ENCODE measurements at regions not wholly inside any gene's neighbourhood (a gene's known extent, or its start where the extent isn't known, plus 50 kb on each side); places are given as distances from the start of the nearest gene placed in this dataset.

DNA sequence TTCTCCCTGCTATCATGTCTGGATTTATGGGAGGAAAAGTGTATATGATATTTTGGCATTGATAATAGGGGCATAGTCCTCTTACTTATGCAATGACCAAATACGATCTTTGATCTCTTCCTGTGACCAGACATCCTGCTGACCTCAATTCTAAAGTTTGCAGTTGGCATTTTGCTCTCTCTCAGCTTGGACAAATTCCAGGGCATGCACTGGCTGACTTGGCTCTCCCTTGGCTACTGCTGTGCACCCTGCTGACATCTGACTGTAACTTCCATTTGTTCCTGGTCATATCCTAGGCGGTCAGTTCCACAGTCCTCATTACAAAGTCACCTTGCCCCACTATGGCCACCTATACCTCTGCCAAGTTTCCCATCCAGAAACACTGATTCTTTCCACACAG lies 380.7 kb upstream of the NR5A2 start (continued):
- TF ChIP-seq CEBPB (IDR thresholded peaks at IDR 0.05; ENCODE audit: borderline replicate concordance, low read depth, low read length) (peak; percentile 25; the same call in 1 of the 2 replicates), MAFK (conservative IDR thresholded peaks at IDR 0.05 in 1 of 2, IDR thresholded peaks at IDR 0.05 in 1 of 2; ENCODE audit: low read length in 2 of 2) (no peak), HNF4G (IDR thresholded peaks at IDR 0.05; ENCODE audit: borderline replicate concordance, low read depth, low read length) (peak; percentile 37; the same call in 1 of the 2 replicates), HNF4G (CRISPR knock-in tag; IDR thresholded peaks at IDR 0.05; ENCODE audit: borderline replicate concordance, low read depth) (no peak), ZNF570 (CRISPR knock-in tag; IDR thresholded peaks at IDR 0.05; ENCODE audit: borderline replicate concordance) (no peak), HNRNPK (IDR thresholded peaks at IDR 0.05; ENCODE audit: low read depth, low read length, poor library complexity, severe bottlenecking) (no peak), ZNF619 (CRISPR knock-in tag; IDR thresholded peaks at IDR 0.05) (no peak), CEBPG (CRISPR knock-in tag; IDR thresholded peaks at IDR 0.05) (no peak), IRF2 (CRISPR knock-in tag; IDR thresholded peaks at IDR 0.05) (no peak), ELF1 (CRISPR knock-in tag; IDR thresholded peaks at IDR 0.05) (no peak), ZNF430 (CRISPR knock-in tag; IDR thresholded peaks at IDR 0.05) (no peak), TEAD3 (CRISPR knock-in tag; optimal IDR thresholded peaks at IDR 0.05; ENCODE audit: borderline replicate concordance) (peak; percentile 58), POGZ (CRISPR knock-in tag; IDR thresholded peaks at IDR 0.05) (0 out of 2 replicates have a peak, but pooled peaks have one; percentile 17)
- TF ChIP-seq, protein P1, sequence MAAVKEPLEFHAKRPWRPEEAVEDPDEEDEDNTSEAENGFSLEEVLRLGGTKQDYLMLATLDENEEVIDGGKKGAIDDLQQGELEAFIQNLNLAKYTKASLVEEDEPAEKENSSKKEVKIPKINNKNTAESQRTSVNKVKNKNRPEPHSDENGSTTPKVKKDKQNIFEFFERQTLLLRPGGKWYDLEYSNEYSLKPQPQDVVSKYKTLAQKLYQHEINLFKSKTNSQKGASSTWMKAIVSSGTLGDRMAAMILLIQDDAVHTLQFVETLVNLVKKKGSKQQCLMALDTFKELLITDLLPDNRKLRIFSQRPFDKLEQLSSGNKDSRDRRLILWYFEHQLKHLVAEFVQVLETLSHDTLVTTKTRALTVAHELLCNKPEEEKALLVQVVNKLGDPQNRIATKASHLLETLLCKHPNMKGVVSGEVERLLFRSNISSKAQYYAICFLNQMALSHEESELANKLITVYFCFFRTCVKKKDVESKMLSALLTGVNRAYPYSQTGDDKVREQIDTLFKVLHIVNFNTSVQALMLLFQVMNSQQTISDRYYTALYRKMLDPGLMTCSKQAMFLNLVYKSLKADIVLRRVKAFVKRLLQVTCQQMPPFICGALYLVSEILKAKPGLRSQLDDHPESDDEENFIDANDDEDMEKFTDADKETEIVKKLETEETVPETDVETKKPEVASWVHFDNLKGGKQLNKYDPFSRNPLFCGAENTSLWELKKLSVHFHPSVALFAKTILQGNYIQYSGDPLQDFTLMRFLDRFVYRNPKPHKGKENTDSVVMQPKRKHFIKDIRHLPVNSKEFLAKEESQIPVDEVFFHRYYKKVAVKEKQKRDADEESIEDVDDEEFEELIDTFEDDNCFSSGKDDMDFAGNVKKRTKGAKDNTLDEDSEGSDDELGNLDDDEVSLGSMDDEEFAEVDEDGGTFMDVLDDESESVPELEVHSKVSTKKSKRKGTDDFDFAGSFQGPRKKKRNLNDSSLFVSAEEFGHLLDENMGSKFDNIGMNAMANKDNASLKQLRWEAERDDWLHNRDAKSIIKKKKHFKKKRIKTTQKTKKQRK (IDR thresholded peaks at IDR 0.05; ENCODE audit: low read length), result no peak
- TF ChIP-seq, protein P2, sequence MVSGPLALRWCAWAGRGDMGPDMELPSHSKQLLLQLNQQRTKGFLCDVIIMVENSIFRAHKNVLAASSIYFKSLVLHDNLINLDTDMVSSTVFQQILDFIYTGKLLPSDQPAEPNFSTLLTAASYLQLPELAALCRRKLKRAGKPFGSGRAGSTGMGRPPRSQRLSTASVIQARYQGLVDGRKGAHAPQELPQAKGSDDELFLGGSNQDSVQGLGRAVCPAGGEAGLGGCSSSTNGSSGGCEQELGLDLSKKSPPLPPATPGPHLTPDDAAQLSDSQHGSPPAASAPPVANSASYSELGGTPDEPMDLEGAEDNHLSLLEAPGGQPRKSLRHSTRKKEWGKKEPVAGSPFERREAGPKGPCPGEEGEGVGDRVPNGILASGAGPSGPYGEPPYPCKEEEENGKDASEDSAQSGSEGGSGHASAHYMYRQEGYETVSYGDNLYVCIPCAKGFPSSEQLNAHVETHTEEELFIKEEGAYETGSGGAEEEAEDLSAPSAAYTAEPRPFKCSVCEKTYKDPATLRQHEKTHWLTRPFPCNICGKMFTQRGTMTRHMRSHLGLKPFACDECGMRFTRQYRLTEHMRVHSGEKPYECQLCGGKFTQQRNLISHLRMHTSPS (CRISPR knock-in tag; IDR thresholded peaks at IDR 0.05; ENCODE audit: low read depth), result no peak
- TF ChIP-seq, protein P3, sequence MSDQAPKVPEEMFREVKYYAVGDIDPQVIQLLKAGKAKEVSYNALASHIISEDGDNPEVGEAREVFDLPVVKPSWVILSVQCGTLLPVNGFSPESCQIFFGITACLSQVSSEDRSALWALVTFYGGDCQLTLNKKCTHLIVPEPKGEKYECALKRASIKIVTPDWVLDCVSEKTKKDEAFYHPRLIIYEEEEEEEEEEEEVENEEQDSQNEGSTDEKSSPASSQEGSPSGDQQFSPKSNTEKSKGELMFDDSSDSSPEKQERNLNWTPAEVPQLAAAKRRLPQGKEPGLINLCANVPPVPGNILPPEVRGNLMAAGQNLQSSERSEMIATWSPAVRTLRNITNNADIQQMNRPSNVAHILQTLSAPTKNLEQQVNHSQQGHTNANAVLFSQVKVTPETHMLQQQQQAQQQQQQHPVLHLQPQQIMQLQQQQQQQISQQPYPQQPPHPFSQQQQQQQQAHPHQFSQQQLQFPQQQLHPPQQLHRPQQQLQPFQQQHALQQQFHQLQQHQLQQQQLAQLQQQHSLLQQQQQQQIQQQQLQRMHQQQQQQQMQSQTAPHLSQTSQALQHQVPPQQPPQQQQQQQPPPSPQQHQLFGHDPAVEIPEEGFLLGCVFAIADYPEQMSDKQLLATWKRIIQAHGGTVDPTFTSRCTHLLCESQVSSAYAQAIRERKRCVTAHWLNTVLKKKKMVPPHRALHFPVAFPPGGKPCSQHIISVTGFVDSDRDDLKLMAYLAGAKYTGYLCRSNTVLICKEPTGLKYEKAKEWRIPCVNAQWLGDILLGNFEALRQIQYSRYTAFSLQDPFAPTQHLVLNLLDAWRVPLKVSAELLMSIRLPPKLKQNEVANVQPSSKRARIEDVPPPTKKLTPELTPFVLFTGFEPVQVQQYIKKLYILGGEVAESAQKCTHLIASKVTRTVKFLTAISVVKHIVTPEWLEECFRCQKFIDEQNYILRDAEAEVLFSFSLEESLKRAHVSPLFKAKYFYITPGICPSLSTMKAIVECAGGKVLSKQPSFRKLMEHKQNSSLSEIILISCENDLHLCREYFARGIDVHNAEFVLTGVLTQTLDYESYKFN (CRISPR knock-in tag; conservative IDR thresholded peaks at IDR 0.05), result 0 out of 2 replicates have a peak, but pooled peaks have one; percentile 19
